H1 (cell line): ENCODE measurements at regions not wholly inside any gene's neighbourhood (a gene's known extent, or its start where the extent isn't known, plus 50 kb on each side); places are given as distances from the start of the nearest gene placed in this dataset.

Experiments used
- CTCF ChIA-PET: fragments of 300-600 bp; sonication (Branson Sonifier 250); formaldehyde crosslinking; loops from one replicate; lab custom pipeline; 2021; ENCODE audit not compliant: partially characterized antibody; lab: Charles Lee
- POLR2A ChIA-PET: fragments of 300-600 bp; sonication (Branson Sonifier 250); formaldehyde crosslinking; loops from one replicate; lab custom pipeline; 2021; ENCODE audit warnings: inconsistent platforms; ENCODE audit not compliant: partially characterized antibody; lab: Charles Lee
- DNase-seq, 2 experiments: peaks; one replicate each; pipeline versions ENCODE4 v3.0.0 to v3.0.0-alpha.2; 2010 to 2022; ENCODE audit warnings: low spot score in 2 of 2, low read depth in 1 of 2, mixed read lengths in 1 of 2
- FAIRE-seq: peaks from 2 replicates; lab custom pipeline; 2011; peaks lifted over from hg19 to GRCh38; lab: Jason Lieb, UNC
- H2AFZ ChIP-seq: 2 replicates; pipeline ENCODE4 v1.8.1; 2012; ENCODE audit warnings: low read length, inconsistent platforms
- H2AK5ac ChIP-seq: 2 replicates; pipeline ENCODE4 v1.6.1; 2013; ENCODE audit warnings: low read depth, low read length
- H2BK120ac ChIP-seq: replicated peaks from 2 replicates; pipeline ENCODE3; 2013; ENCODE audit warnings: low read depth, low read length, inconsistent platforms
- H2BK12ac ChIP-seq: 2 replicates; pipeline ENCODE4 v1.6.1; 2013; ENCODE audit warnings: low read depth, low read length
- H2BK15ac ChIP-seq: 2 replicates; pipeline ENCODE4 v1.6.1; 2013; ENCODE audit warnings: low read length
- H2BK20ac ChIP-seq: 2 replicates; pipeline ENCODE4 v1.6.1; 2013; ENCODE audit warnings: low read length
- H2BK5ac ChIP-seq: 2 replicates; pipeline ENCODE4 v1.6.1; 2013; ENCODE audit warnings: low read depth, low read length
- H3K14ac ChIP-seq: 2 replicates; pipeline ENCODE4 v1.6.1; 2013; ENCODE audit warnings: inconsistent platforms; ENCODE audit not compliant: insufficient read length
- H3K18ac ChIP-seq: 2 replicates; pipeline ENCODE4 v1.6.1; 2013; ENCODE audit warnings: low read length; ENCODE audit errors: extremely low read depth
- H3K23ac ChIP-seq: 2 replicates; pipeline ENCODE4 v1.6.1; 2013; ENCODE audit warnings: inconsistent platforms; ENCODE audit not compliant: insufficient read length
- H3K23me2 ChIP-seq: 2 replicates; pipeline ENCODE4 v1.6.1; 2013; ENCODE audit warnings: low read depth, low read length
- H3K27ac ChIP-seq: 2 replicates; pipeline ENCODE4 v1.6.1; 2011; ENCODE audit warnings: low read depth, low read length, inconsistent platforms
- H3K27me3 ChIP-seq, 4 experiments: replicated peaks in 1 of 4; 1 replicate in 1 of 4; 2 replicates in 3 of 4; pipeline versions ENCODE4 v1.6.1 to v1.8.1; 2011 to 2013; ENCODE audit warnings: low read length in 3 of 4, mild to moderate bottlenecking in 3 of 4, inconsistent platforms in 2 of 4, mixed read lengths in 2 of 4, moderate library complexity in 1 of 4; ENCODE audit not compliant: control insufficient read depth in 3 of 4, insufficient read depth in 3 of 4; ENCODE audit errors: extremely low read depth in 1 of 4
- H3K36me3 ChIP-seq, 4 experiments: 2 replicates each; pipeline versions ENCODE4 v1.6.1 to v1.8.1; 2011 to 2013; ENCODE audit warnings: mild to moderate bottlenecking in 4 of 4, low read length in 3 of 4, moderate library complexity in 2 of 4, control low read depth in 1 of 4, inconsistent platforms in 1 of 4; ENCODE audit not compliant: insufficient read depth in 4 of 4, control insufficient read depth in 2 of 4
- H3K4ac ChIP-seq: replicated peaks from 2 replicates; pipeline ENCODE3; 2013; ENCODE audit warnings: low read length, low read depth, mixed read lengths, inconsistent platforms; ENCODE audit not compliant: insufficient read length
- H3K4me1 ChIP-seq, 4 experiments: replicated peaks in 1 of 4; 1 replicate in 1 of 4; 2 replicates in 3 of 4; pipeline versions ENCODE4 v1.6.1 to v1.8.1; 2011 to 2013; ENCODE audit warnings: low read length in 3 of 4, inconsistent platforms in 2 of 4, mixed read lengths in 1 of 4; ENCODE audit not compliant: insufficient read depth in 4 of 4, control insufficient read depth in 3 of 4
- H3K4me2 ChIP-seq, 2 experiments: 2 replicates each; pipeline versions ENCODE4 v1.6.1 to v1.8.1; 2011 to 2013; ENCODE audit warnings: low read depth in 2 of 2, low read length in 2 of 2, control low read depth in 1 of 2, inconsistent platforms in 1 of 2, mild to moderate bottlenecking in 1 of 2; ENCODE audit not compliant: insufficient read depth in 1 of 2
- H3K4me3 ChIP-seq, 4 experiments: fragments of 200-600, 300-600 bp in 1 of 4; sonication (generic), shearing (Covaris generic), sonication (Bioruptor Twin) in 1 of 4; 2 replicates each; pipeline versions ENCODE4 v1.5.1 to v1.8.1; 2011 to 2016; ENCODE audit warnings: low read length in 4 of 4, low read depth in 3 of 4, control low read depth in 2 of 4, inconsistent platforms in 2 of 4, mild to moderate bottlenecking in 2 of 4, mixed read lengths in 1 of 4, moderate library complexity in 1 of 4; ENCODE audit not compliant: insufficient read depth in 2 of 4; ENCODE audit errors: extremely low read depth in 1 of 4
- H3K56ac ChIP-seq: replicated peaks from 2 replicates; pipeline ENCODE3; 2013; ENCODE audit warnings: low read depth, mild to moderate bottlenecking, mixed read lengths, low read length, inconsistent platforms; ENCODE audit not compliant: insufficient read length
- H3K79me1 ChIP-seq: 2 replicates; pipeline ENCODE4 v1.6.1; 2013; ENCODE audit warnings: low read depth, low read length, control low read depth
- H3K79me2 ChIP-seq, 2 experiments: 2 replicates each; pipeline versions ENCODE4 v1.6.1 to v1.8.1; 2012 to 2013; ENCODE audit warnings: low read length in 2 of 2, mild to moderate bottlenecking in 2 of 2, inconsistent platforms in 1 of 2; ENCODE audit not compliant: insufficient read depth in 2 of 2, control insufficient read depth in 1 of 2
- H3K9ac ChIP-seq, 4 experiments: replicated peaks in 1 of 4; 1 replicate in 1 of 4; 2 replicates in 3 of 4; pipeline versions ENCODE4 v1.6.1 to v1.8.1; 2011 to 2013; ENCODE audit warnings: low read depth in 3 of 4, low read length in 3 of 4, control low read depth in 2 of 4, mild to moderate bottlenecking in 2 of 4, moderate library complexity in 2 of 4, inconsistent platforms in 1 of 4; ENCODE audit errors: extremely low read depth in 1 of 4
- H3K9me3 ChIP-seq, 2 experiments: 2 replicates each; pipeline versions ENCODE4 v1.6.1 to v1.8.1; 2012 to 2013; ENCODE audit warnings: mild to moderate bottlenecking in 2 of 2, moderate library complexity in 2 of 2, control low read depth in 1 of 2, inconsistent platforms in 1 of 2, low read depth in 1 of 2, low read length in 1 of 2, mixed read lengths in 1 of 2; ENCODE audit not compliant: insufficient read depth in 2 of 2
- H4K20me1 ChIP-seq, 2 experiments: replicated peaks in 1 of 2; 2 replicates each; pipeline versions ENCODE3 to v1.8.1; 2011 to 2013; ENCODE audit warnings: inconsistent platforms in 2 of 2, low read length in 2 of 2, mild to moderate bottlenecking in 1 of 2; ENCODE audit not compliant: insufficient read depth in 2 of 2, control insufficient read depth in 1 of 2
- H4K5ac ChIP-seq: 2 replicates; pipeline ENCODE4 v1.6.1; 2013; ENCODE audit warnings: low read length, low read depth, mixed read lengths, inconsistent platforms; ENCODE audit not compliant: insufficient read length
- H4K8ac ChIP-seq: 2 replicates; pipeline ENCODE4 v1.8.0; 2013; ENCODE audit warnings: mild to moderate bottlenecking, moderate library complexity, low read length, inconsistent platforms; ENCODE audit not compliant: insufficient read depth; ENCODE audit errors: extremely low read depth
- H4K91ac ChIP-seq: replicated peaks from 2 replicates; pipeline ENCODE3; 2013; ENCODE audit warnings: low read length, mixed read lengths, inconsistent platforms; ENCODE audit not compliant: insufficient read length
- ASH2L ChIP-seq: fragments of 200-600, 300-600 bp; sonication (generic); IDR thresholded peaks from one replicate; pipeline ENCODE4 v1.7.1; 2017; ENCODE audit warnings: low read length
- CHD1 ChIP-seq: IDR thresholded peaks from 2 replicates; pipeline ENCODE4 v1.6.1; 2012; ENCODE audit warnings: low read depth, low read length, improper control_type of control experiment
- EP300 ChIP-seq, 2 experiments: IDR thresholded peaks; 1 replicate in 1 of 2; 2 replicates in 1 of 2; pipeline ENCODE4 v1.6.1; 2011 to 2012; ENCODE audit warnings: low read depth in 2 of 2, low read length in 2 of 2, mild to moderate bottlenecking in 2 of 2, borderline replicate concordance in 1 of 2, inconsistent platforms in 1 of 2, moderate library complexity in 1 of 2
- KDM5A ChIP-seq: fragments of 200-600 bp; IDR thresholded peaks from 2 replicates; pipeline ENCODE4 v1.7.1; 2012; ENCODE audit warnings: mild to moderate bottlenecking, low read length, inconsistent platforms, mixed read lengths
- PHF8 ChIP-seq: fragments of 200-600 bp; sonication (generic); conservative IDR thresholded peaks from 2 replicates; pipeline ENCODE4 v1.7.1; 2012; ENCODE audit warnings: low read depth, mild to moderate bottlenecking, inconsistent platforms, low read length, moderate library complexity
- POLR2A ChIP-seq, 2 experiments: IDR thresholded peaks; 1 replicate in 1 of 2; 2 replicates in 1 of 2; pipeline ENCODE4 v1.6.1; 2011; ENCODE audit warnings: low read depth in 2 of 2, low read length in 2 of 2, mild to moderate bottlenecking in 2 of 2; ENCODE audit errors: control extremely low read depth in 1 of 2
- RNF2 ChIP-seq: fragments of 200-900, 300-1000 bp; sonication (generic); IDR thresholded peaks from 2 replicates; pipeline ENCODE4 v1.7.1; 2016; ENCODE audit warnings: borderline replicate concordance, low read depth, mild to moderate bottlenecking, antibody characterized with exemption, low read length; ENCODE audit not compliant: poor library complexity, severe bottlenecking; ENCODE audit errors: missing control alignments
- SIN3A ChIP-seq, 2 experiments: IDR thresholded peaks in 1 of 2; conservative IDR thresholded peaks in 1 of 2; 2 replicates each; pipeline ENCODE4 v1.6.1; 2011 to 2012; ENCODE audit warnings: low read length in 2 of 2, improper control_type of control experiment in 1 of 2, low read depth in 1 of 2, mild to moderate bottlenecking in 1 of 2
- TCF12 ChIP-seq: IDR thresholded peaks from 2 replicates; pipeline ENCODE4 v1.6.1; 2011; ENCODE audit warnings: low read depth, mild to moderate bottlenecking, low read length
- YY1 ChIP-seq: IDR thresholded peaks from 2 replicates; pipeline ENCODE4 v1.6.1; 2011; ENCODE audit warnings: low read depth, mild to moderate bottlenecking, low read length
- WGBS, 2 experiments: shearing (Covaris generic) in 1 of 2; methylation state at CpG; one replicate each; pipeline versions ENCODE4 v1.1.6 to v1.1.7; 2013 to 2015; ENCODE audit warnings: low lambda C conversion rate in 2 of 2, mixed read lengths in 2 of 2, inconsistent platforms in 1 of 2, low coverage in 1 of 2, missing lambda C conversion rate in 1 of 2; ENCODE audit not compliant: insufficient replicate concordance in 2 of 2, insufficient coverage in 1 of 2, insufficient read length in 1 of 2; ENCODE audit errors: extremely low coverage in 1 of 2, missing lambda C conversion rate in 1 of 2; 5-methylcytosine and 5-hydroxymethylcytosine counted together

DNA sequence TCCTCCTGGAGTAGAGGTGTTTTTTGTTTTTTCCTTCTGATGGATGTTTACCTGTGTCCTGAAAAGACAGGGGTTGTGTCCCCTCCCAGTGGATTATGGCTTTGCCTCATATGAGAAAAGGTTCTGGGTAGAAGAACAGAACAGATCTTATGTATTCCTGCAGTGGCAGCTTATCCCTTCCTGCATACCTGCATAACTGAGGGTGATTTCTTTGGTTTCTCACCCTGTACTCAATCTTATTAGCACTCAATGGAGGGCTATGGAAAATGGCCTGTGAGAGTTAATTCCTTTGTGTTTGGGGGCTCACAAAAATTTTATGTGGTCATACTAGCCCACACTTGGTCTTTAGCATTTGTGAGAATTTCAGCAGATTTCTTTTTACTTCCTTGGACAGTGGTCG lies 482.0 kb upstream of the ONECUT1 start:
- H3K4me2 ChIP-seq, result no peak overlapping the region
- H2AK5ac ChIP-seq, result no peak overlapping the region
- no peaks in the 10 kb centered on the region for H3K27me3 ChIP-seq
- no peak overlapping the region for H4K5ac ChIP-seq
- H3K23me2 ChIP-seq, result no peaks in the 10 kb centered on the region; the same call in 1 of the 2 replicates
- no peak overlapping the region for H3K27ac ChIP-seq
- 0% methylated on average over 1 of the region's 1 CpG; no CpG with 5 or more reads in 1 of the 2 experiments for WGBS, 2 experiments
- H3K79me2 ChIP-seq, result no peaks in the 10 kb centered on the region
- DNase-seq, result no peak
- CTCF ChIA-PET, result no interaction called here
- H4K91ac ChIP-seq, result no peak overlapping the region
- no peak overlapping the region for H2BK12ac ChIP-seq
- TF ChIP-seq PHF8, result no peak
- no peak for TF ChIP-seq YY1
- no peak for TF ChIP-seq KDM5A
- no peak for TF ChIP-seq EP300 (IDR thresholded peaks at IDR 0.05; ENCODE audit: borderline replicate concordance in 1 of 2, low read depth in 2 of 2, low read length in 2 of 2)
- TF ChIP-seq ASH2L, result no peak
- TF ChIP-seq CHD1, result no peak
- no peak for TF ChIP-seq POLR2A (IDR thresholded peaks at IDR 0.05; ENCODE audit: control extremely low read depth in 1 of 2, low read depth in 2 of 2, low read length in 2 of 2)
- no peak for TF ChIP-seq RNF2
- TF ChIP-seq SIN3A (conservative IDR thresholded peaks at IDR 0.05 in 1 of 2, IDR thresholded peaks at IDR 0.05 in 1 of 2; ENCODE audit: low read depth in 1 of 2, low read length in 2 of 2), result no peak
- no peak for TF ChIP-seq TCF12
- TF ChIP-seq, all 59 proteins: peak for 0
- H3K23ac ChIP-seq, result no peak overlapping the region
- FAIRE-seq, result no peak
- H2BK15ac ChIP-seq, result no peak overlapping the region
- H3K4me3 ChIP-seq, result no peak overlapping the region
- H2BK120ac ChIP-seq, result no peak overlapping the region
- no peak overlapping the region for H3K14ac ChIP-seq
- H3K9ac ChIP-seq, result no peak overlapping the region
- no peaks in the 10 kb centered on the region for H3K36me3 ChIP-seq
- H4K20me1 ChIP-seq, result no peaks in the 10 kb centered on the region
- peaks cover 0 to 5% (median 0%) of the 10 kb centered on the region in 4 experiments; a peak in 1 of 7 replicates for H3K4me1 ChIP-seq
- H2AFZ ChIP-seq, result peak overlapping the region; percentile 88; the same call in 1 of the 2 replicates
- no peak overlapping the region for H4K8ac ChIP-seq
- H2BK20ac ChIP-seq, result no peak overlapping the region
- no peak overlapping the region for H2BK5ac ChIP-seq
- H3K9me3 ChIP-seq, result no peaks in the 10 kb centered on the region
- no peaks in the 10 kb centered on the region for H3K79me1 ChIP-seq
- H3K56ac ChIP-seq, result no peak overlapping the region
- H3K18ac ChIP-seq, result no peak overlapping the region
- POLR2A ChIA-PET, result no interaction called here
- no peak overlapping the region for H3K4ac ChIP-seq
